MM.1S (cell line): ENCODE measurements at regions not wholly inside any gene's neighbourhood (a gene's known extent, or its start where the extent isn't known, plus 50 kb on each side); places are given as distances from the start of the nearest gene placed in this dataset.

Experiments used
- CTCF ChIP-seq: fragments of 300-600 bp; sonication (generic); IDR thresholded peaks from 2 replicates; pipeline ENCODE4 v1.5.1; 2016; ENCODE audit warnings: antibody characterized with exemption, low read length, mixed read lengths
- EZH2 ChIP-seq: fragments of 300-600 bp; sonication (generic); optimal IDR thresholded peaks from 2 replicates; pipeline ENCODE3; 2017; ENCODE audit warnings: low read depth, mild to moderate bottlenecking, antibody characterized with exemption, low read length, mixed read lengths
- EZH2phosphoT487 ChIP-seq: fragments of 300-600 bp; sonication (generic); IDR thresholded peaks from 2 replicates; pipeline ENCODE4 v1.6.1; 2018; ENCODE audit warnings: antibody characterized with exemption, low read length

GRCh38 chr2:191738667-191739066 is 60.7 kb downstream of the NABP1 start:
- TF ChIP-seq CTCF (no peak), EZH2 (no peak), EZH2phosphoT487 (no peak)
